Stimulated activated CD8-positive, alpha-beta memory T cell treated with anti-CD3 and anti-CD28 coated beads, Interleukin-12 subunit alpha, Interleukin-12 subunit beta, amount 100 ng/mL, for 24 hours (primary cell): ENCODE measurements at regions not wholly inside any gene's neighbourhood (a gene's known extent, or its start where the extent isn't known, plus 50 kb on each side); places are given as distances from the start of the nearest gene placed in this dataset.
"Not testable (repeated sequence)": the region's sequence is repeated elsewhere in the genome, so short reads cannot be mapped to it uniquely, and the experiment has no call there.

Experiments used
- DNase-seq: peaks from one replicate; pipeline ENCODE4 v3.0.0-alpha.2; 2020; ENCODE audit errors: extremely low read depth

DNA sequence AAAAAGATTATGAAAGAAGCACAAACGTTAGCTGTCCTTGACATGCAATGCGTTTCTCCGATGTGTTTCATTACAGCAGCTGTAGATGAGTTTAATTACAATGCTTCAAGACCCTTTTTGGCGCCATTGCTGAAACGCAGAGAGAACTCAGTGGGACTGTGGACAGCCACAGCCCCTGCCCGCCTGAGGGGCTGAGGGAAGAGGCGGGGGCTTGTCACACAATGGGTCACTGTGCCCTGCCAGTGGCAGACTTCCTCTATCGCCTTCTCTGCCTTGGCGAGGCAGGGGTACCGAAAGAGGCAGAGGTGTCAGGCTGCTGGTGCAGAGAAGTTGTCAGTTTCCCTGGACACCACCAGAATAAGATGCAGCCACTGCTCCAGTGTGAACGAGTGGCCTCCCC, 252.0 kb downstream of the NR2F2 start:
- no peak for DNase-seq

DNA sequence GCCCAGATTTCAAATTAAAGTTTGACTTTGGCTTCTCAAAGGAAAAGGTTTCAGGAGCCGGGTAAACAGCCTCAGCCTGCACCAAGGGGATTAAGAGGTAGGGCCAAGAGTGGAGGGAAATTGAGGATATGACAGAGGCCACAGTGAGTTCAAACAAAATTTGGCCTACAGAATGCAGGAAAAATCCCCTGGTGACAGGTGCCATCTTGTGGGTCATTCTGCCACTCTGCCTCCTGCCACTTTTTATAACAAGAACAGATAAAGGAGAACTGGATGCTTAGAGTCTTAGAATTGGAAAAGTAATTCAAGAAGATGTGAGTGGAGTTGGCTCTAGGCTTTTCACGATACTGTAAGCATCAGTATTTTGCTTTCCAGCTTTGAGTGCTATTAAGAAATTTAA, 253.2 kb downstream of the NR2F2 start:
- no peak for DNase-seq

DNA sequence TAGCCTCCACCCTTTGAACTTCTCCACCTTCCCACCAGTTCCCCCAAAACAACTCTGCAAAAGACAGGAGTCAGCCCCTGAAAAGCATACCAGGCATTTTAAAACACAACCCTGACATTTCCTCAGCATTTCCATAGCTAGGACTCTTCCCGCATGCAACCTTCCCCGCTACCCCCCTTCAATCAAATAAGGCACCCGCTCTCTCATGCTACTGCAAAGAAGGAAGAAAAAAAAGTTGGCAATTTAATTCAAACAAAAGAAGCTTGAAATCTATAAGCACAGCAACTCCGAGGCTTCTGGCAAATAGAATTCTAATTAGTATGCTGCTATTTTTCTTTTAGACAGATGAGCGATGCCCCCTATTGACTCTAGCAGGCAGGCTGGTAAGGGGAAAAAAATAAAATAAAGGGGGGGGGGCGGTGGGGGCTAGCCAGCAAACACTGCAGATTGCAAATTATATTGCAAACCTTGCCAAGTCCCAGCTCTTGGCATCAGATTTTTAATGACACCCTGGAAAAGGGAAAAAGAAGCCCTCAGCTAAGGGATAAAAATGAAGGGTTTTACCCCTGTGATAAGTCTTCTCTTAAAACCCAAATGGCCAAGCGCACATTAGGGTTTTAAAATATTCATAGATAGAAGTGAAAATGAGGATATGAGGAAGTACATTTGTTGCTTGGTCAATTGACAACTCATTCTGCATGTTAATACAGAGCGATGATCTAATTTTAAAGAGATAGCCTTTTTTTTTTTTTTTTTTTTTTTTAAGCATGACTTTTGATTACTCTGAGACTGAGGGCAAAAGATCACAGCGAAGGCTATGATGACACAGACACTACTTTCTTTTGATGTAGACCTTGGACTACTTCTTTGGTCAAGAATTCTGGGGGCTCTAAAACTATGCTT, 255.2 kb downstream of the NR2F2 start:
- no peak for DNase-seq

DNA sequence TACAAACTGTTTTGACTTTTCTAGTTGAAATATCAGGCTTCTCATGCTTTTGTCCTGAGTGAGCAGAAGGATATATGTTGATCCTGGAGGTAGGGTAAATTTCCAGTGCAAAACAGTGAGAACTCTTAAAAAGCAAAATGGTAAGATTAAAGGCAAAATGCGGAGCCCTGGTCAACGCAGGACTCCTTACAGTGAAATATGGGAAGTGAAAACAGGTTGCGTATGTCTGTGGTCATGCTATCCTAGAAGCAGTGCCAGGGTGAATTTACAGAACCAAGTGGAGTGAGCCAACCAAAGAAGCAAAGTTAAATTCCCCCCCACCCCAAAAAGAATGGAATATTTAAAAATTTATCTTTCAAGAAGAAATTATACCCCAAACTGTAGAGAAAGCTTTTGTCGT, 256.4 kb downstream of the NR2F2 start:
- DNase-seq, result no peak

DNA sequence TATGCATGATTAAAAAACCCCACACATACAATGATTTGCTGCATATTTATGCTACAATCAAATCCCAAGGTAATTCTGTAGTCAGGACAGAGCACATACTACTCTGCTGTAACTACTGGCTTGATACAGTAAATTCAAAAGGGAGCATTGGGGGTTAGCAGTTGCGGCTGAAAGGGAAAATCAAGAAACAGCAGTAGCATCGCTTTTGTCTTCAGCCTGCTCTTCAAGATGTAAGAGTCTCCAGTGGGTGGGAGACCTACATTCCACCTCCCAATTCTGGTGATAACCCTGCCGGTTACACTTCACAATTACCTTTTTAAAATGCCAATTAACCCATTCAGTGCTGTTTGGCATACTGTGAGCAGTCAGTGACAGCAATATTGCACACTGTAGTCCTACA, 259.4 kb downstream of the NR2F2 start:
- no peak for DNase-seq

DNA sequence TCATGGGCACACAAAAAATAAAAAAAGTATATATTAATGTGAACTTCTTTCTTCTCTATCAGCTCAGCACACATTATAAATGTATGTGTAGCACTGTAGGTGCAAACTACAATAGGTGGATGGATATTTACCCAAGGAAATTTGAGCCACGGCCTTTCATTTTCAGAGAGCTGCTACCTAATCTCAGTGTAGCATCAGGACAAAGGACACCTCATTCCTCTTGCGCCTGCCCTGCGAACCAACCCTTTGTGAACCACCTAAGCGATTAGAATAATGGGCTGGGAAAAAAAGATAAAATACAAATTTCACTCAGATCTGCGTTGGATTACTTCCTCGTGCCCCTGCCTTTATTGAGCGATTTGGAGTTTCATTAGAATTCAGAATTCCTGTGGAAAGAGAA, 263.2 kb downstream of the NR2F2 start:
- no peak for DNase-seq

DNA sequence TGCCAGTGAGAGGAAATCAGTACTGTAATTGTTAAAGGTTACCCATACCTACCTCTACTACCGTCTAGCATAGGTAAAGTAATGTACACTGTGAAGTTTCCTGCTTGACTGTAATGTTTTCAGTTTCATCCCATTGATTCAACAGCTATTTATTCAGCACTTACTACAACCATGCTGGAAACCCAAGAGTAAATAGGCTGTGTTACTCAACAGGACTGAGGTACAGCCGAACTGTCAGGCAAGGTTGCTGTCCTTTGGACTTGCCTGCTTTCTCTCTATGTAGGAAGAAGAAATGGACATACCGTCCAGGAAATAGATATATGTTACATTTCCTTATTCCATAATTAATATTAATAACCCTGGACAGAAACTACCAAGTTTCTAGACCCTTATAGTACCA, 265.5 kb downstream of the NR2F2 start:
- DNase-seq, result no peak

DNA sequence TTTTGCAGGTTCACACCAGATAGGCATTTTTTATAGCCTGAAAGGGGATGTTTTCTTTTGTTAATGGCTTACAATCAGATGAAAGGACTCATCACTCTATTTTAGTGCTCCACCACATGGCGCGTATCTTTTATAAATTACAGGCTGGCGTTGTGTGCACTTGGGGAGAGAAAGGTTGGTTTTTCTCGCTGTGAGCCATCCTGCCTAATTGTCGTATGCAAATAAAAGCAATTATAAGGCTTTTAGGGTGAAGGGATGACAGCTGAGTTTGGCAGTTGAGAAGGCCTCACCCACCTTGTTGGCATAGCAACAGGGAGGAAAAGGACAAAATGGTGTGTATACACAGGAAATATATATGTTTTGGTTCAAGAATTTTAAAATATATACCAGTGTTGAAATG, 268.0 kb downstream of the NR2F2 start:
- DNase-seq, result no peak

DNA sequence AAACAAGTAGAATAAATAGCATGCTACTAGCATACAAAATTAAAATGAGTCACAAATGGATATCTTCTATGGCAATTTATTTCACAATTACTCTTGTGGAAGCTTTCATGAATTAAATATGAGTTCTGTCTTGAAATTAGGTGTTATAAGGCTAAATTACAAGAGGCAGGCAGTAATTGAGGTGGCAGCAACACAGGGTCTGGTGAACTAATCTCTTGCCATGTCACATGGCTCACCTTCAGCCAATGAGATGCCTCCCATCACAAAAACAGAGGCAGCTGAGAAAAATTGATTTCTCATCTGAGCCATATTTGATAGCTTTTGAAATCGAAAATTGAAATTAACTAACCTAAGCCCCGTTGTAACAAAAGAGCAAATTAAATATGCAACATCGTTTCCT, 268.8 kb downstream of the NR2F2 start:
- no peak for DNase-seq

DNA sequence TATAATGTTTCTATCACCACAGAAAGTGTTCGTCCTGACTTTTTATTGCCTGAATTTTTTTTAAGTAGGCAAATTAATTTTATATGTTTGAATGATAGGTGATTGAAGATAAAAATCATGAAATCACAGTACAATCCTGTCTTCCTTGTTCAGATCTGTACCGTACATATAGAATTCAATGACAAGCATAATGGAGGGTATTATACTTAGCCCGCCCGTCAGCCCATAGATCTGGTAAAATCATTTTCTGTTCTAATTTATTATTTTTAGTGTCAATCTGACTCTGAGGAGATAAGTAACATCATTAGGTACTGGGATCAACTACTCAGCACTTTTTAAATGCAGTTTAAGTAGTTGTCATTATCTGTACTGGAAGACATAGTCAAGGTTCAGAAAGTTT, 269.9 kb downstream of the NR2F2 start:
- no peak for DNase-seq

DNA sequence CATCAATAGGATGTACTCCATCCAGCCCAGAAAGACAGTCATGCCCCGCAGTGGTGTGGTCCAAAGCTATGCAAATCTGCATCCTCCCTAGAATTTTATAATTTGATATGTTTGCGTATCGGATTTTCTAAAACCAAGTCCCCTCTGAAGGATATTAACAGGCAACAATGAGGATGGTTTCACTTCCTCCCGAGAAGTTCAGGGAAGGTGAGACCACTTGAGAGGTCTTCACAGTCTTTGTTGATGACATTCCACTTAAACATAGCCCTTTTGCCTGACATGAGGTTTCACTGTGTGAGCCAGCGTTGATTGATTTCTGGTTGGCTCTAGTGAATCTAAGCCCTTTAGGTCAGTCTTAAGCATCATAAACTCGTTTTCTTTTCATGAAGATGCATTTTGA, 276.1 kb downstream of the NR2F2 start:
- no peak for DNase-seq

DNA sequence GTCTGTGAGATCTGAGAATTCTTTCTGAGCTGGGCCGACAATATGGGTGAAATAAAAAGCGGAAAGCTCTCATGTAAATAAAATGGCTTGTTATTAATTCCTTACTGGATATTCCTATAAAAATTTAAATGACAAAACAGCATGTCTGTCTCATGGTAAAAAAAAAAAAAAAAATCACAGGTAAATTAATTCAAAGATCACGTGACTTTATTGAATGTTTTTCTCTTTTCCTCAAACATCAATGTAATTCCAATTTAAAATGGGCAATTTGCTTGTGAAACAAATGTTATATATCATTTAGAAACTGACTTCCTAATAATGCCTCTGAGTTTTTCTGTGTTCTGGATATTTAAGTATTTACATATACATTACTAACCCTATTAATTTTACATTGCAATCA, 280.3 kb downstream of the NR2F2 start:
- no peak for DNase-seq

DNA sequence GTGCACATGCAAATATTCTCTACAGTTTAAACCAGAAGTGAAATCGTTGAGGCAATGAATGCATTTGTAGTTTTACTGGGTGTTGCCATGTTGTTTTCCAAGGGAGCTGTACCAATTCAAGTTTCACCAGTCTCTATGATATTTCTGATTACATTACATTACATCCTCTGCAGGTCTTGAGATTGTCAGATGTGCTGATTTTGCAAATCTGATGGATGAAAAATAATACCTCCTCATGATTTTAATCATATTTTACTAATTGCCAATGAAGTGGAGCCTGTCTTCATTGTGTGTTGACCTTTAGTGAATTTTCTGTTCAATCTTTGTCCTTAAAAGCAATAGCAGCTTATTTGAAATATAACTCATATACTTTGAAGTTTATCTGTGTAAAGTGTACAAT, 282.4 kb downstream of the NR2F2 start:
- no peak for DNase-seq

DNA sequence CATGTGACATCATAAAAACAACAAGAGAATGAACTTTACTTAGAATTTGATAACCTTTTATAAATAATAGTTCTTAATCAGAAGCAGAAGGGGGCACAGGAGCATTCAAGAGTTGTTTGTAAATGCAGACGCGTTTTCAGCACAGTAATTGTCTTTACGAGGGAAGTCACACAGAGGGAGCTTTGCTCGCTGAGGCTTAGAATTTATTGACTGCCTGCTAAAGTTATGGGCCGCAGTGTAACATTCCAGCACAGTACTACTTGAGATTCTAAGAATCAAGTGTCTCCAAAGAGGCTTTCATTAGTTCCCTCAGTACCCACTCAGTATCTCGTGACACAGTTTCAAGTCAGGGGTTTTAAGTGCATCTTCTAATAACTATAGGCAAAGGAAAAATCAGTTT, 288.7 kb downstream of the NR2F2 start:
- no peak for DNase-seq

DNA sequence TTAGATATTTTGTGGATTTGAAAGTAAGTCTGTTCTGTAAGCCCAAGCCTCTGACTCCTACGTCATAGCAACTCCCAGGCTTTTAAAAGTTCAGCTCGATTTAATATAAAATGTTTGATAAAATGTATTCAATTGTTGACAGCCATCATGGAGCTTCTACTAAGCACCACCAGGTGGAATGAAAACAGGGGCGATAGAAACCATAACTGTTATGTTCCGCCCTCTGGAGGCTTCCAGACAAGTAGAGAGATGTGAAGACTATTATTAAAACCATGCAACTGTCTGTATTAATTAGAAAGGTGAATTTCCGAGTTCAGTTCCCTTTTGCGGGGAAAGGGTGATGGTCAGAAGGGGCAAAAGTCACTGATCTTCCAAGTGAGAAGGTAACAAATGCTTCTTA, 292.2 kb downstream of the NR2F2 start:
- DNase-seq, result no peak

DNA sequence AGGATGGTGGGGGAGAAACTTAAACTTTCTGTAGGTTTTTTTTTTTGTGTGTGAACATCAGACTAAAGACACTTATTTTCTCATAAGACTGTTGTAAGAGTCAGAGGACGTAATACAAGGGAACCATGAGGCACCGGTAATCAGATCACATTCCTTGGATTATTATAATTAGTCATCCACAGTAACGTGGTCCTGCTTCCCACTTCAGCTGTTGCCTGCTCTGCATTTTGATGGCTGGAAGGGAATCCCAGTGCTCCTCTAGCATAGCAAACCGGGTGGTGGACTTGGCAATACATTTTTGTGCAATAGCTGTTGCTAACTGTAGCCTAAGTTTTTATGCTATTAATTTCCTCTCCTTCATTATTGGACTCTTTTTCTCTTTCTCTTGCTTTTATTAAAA, 294.8 kb downstream of the NR2F2 start:
- DNase-seq, result no peak

DNA sequence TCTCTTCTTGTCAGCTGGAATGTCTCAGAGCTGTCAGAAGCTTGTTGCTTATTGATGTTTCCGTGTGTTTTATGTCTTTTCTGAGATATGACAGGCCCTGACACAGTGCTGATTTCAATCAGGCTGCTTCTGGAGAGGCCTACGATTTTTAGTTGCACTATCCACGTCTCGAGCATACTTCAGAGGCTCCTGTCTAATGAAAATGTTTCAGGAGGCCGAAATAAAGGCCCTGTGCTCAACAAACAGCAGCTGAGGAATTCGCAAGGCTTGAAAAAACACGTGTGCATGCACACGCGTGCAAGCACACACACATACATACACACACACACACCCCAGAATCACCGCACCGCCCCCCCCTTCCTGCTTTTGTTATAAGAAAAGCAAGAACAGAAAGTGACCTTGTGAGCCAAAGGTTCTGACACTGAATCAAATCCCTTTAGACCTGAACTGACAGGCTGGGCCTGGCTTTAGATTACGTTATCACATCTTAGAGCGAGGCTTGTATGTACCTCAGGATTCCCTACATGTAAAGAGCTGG, 296.6 kb downstream of the NR2F2 start:
- no peak for DNase-seq

DNA sequence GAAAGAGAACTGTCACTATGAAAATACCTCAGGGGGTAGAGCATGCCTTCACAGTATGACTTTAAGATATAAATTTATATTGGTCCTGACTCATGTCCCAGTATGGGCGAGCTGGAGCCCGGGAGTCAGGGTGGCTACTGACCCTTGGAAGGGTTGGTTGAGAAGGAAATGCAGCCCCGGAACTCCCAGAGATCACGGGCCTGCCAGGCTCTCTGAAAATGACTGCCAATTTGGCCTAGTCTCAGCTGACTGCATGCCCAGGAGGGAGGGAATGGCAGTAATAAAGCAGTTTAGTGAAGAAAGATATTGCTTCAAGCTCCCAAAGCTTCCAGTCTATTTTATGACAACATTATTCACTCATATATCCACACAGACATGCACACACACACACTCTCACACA, 299.0 kb downstream of the NR2F2 start:
- DNase-seq, result no peak

DNA sequence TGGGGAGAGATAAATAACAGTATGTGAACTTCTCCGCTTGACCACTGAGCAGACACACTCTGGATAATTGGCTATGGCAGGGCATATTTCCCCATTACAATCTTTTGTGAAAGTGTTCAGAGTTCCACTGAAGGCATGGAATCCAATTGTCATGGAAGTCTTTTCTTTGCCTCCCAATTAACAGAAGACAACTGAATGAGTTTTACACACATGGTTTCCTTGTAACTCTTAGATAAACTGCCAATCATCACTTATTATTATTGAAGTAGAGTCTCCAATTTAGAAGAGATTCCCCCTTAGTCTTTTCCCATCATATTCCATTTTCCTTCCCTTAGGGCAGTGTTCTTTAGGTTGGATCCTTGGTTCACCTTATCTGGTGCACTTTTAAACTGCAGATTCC, 308.3 kb downstream of the NR2F2 start:
- DNase-seq, result no peak

DNA sequence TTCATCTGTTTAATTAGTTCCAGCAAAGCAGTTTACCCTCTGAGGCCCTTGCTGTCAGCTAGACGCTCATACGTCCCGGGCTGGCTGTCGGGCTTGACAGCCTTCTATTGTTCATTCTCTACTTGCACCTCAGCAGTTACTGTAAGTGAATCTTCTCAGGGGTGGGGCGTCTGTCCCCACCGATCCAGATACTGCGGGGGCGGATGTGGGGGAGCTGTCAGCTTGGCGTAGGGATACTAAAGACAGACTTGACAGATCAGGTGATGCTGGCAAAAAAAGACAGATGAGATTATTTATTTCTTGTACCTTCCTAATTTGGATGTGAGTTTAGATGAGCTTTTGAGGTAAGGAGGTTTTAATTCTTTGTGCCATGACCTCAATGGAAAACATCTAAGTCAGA, 315.3 kb downstream of the NR2F2 start:
- DNase-seq, result no peak

DNA sequence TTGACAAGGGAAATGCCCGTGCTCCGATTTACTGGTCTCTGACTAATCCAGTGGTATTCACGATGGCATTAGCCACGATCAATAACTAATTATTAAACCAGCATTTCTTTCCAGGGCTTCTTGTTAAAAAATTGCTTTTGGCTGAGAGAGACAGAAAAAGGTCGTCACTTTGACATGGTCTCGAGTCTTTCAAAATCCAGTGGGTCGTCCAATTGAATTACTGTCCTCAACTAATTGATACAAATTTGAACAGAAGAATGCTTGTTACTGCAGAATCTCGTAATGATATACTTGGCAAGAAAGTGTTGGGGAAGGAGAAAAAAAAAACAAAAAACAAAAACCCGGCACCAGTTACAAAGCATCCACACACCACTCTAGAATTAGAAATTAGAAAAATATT, 318.4 kb downstream of the NR2F2 start:
- no peak for DNase-seq

DNA sequence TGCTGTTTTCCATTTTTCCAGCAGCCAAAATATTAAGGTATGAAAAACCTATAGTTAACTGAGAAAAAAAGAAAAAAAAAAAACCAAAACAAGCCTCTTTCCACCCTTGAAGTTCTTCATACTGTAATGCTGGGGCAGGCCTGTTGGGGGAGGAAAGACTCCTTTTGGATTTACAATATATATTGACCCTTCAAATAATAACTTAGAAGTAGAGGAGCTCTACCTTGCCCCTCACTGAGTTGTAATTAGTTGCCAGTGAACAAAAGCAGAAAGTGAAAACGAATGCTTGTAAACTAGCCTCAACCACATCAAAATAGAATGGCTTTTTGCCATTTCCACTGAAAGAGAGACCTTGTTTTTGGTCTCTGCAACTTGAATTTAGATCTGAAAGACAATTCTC, 326.6 kb downstream of the NR2F2 start:
- no peak for DNase-seq

DNA sequence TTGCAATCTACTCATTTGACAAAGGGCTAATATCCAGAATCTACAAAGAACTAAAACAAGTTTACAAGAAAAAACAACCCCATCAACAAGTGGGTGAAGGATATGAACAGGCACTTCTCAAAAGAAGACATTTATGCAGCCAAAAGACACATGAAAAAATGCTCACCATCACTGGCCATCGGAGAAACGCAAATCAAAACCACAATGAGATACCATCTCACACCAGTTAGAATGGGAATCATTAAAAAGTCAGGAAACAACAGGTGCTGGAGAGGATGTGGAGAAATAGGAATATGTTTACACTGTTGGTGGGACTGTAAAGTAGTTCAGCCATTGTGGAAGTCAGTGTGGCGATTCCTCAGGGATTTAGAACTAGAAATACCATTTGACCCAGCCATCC, 336.5 kb downstream of the NR2F2 start:
- DNase-seq, result not testable (repeated sequence)

DNA sequence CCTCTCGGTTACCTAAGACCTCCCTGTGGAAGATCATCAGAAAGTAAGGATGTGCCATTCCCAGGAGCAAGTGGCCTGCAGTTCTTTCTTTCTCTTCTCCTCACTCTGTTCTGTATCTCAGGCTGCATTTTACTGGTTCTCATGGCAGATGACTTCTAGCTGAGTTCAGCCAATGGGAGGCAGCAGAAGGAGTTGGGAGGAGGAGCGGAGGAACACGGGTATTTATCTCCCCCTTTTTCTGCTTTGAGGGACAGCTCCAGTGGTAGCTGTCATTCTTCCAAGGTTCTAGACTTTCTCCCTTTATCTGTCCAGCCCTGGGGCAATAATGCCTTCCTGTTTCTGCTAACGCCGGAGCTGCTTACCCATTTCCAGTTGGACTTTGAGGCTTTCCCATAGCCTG, 339.9 kb downstream of the NR2F2 start:
- DNase-seq, result no peak
